ENCODE measurements at regions not wholly inside any gene's neighbourhood (a gene's known extent, or its start where the extent isn't known, plus 50 kb on each side); places are given as distances from the start of the nearest gene placed in this dataset.

- no peaks in the 10 kb centered on the region for H3K4me1 Mint-ChIP-seq
- ChIA-PET CTCF (no interaction called here), POLR2A (no interaction called here)
- H3K27ac ChIP-seq (ENCODE audit: low read length in 2 of 2): no peak overlapping the region
- H3K27ac Mint-ChIP-seq: no peak overlapping the region
- no peaks in the 10 kb centered on the region for H3K27me3 Mint-ChIP-seq
- no peaks in the 10 kb centered on the region for H3K4me1 ChIP-seq (ENCODE audit: control insufficient read depth in 2 of 2, insufficient read depth in 2 of 2, low read length in 2 of 2)
- peaks cover 0 to 5% (median 0%) of the 10 kb centered on the region in 3 donors for H3K9me3 ChIP-seq (ENCODE audit: control extremely low read depth in 1 of 3, control insufficient read depth in 2 of 3, insufficient read depth in 1 of 3, low read length in 2 of 3)
- H3K4me3 Mint-ChIP-seq: no peak overlapping the region
- no peaks in the 10 kb centered on the region for H3K27me3 ChIP-seq (replicated peaks in 1 of 4; ENCODE audit: control extremely low read depth in 1 of 4, control insufficient read depth in 3 of 4, insufficient read depth in 4 of 4, low read length in 3 of 4)
- no peak overlapping the region for H3K4me2 ChIP-seq (replicated peaks; ENCODE audit: low read depth, low read length, poor library complexity, severe bottlenecking)
- no peak overlapping the region for H3K9ac ChIP-seq (ENCODE audit: low read length)
- TF ChIP-seq CTCF (IDR thresholded peaks at IDR 0.05): no peak
- ATAC-seq (ENCODE audit: low read depth) (no peak), DNase-seq (no peak)
- H3K79me2 ChIP-seq (ENCODE audit: control insufficient read depth, insufficient read depth, low read length): no peaks in the 10 kb centered on the region
- intact Hi-C loops (cut with micrococcal nuclease): no loop called here
- no peak overlapping the region for H2AFZ ChIP-seq (ENCODE audit: insufficient read depth, low read depth, low read length, poor library complexity, severe bottlenecking)
- no peak overlapping the region for H3K4me3 ChIP-seq (ENCODE audit: control extremely low read depth in 1 of 5, extremely low read depth in 1 of 5, insufficient read depth in 1 of 5, low read depth in 2 of 5, low read length in 4 of 5)
- H4K20me1 ChIP-seq (ENCODE audit: control insufficient read depth, insufficient read depth, low read length, poor library complexity, severe bottlenecking): no peaks in the 10 kb centered on the region
- H3K36me3 ChIP-seq (replicated peaks in 1 of 2; ENCODE audit: control extremely low read depth in 1 of 2, control insufficient read depth in 1 of 2, extremely low read depth in 1 of 2, insufficient read depth in 2 of 2, low read length in 1 of 2): no peaks in the 10 kb centered on the region
- H3K9me3 Mint-ChIP-seq (ENCODE audit: insufficient read depth): peaks cover 9% of the 10 kb centered on the region
- WGBS (ENCODE audit: insufficient coverage): no CpG with 5 or more reads among the region's 1 CpG
These were observed 431.2 kb upstream of the GYPC start for GRCh38 chr2:126224776-126225175.

GRCh38 chr2:126227250-126227649 lies 428.7 kb upstream of the GYPC start:
- no peak overlapping the region for H3K9ac ChIP-seq (ENCODE audit: low read length)
- Mint-ChIP-seq H3K9me3 (ENCODE audit: insufficient read depth) (peaks cover 9% of the 10 kb centered on the region), H3K27ac (no peak overlapping the region), H3K4me1 (no peaks in the 10 kb centered on the region), H3K4me3 (no peak overlapping the region), H3K27me3 (no peaks in the 10 kb centered on the region)
- ChIA-PET CTCF (no interaction called here), POLR2A (no interaction called here)
- H3K79me2 ChIP-seq (ENCODE audit: control insufficient read depth, insufficient read depth, low read length): no peaks in the 10 kb centered on the region
- DNase-seq: no peak
- no peak for TF ChIP-seq EZH2 (IDR thresholded peaks at IDR 0.05; ENCODE audit: borderline replicate concordance, insufficient read depth, low read depth, low read length, poor library complexity, severe bottlenecking)
- TF ChIP-seq CTCF (IDR thresholded peaks at IDR 0.05): no peak
- no peak overlapping the region for H3K4me2 ChIP-seq (replicated peaks; ENCODE audit: low read depth, low read length, poor library complexity, severe bottlenecking)
- no peak overlapping the region for H3K4me3 ChIP-seq (ENCODE audit: control extremely low read depth in 1 of 5, extremely low read depth in 1 of 5, insufficient read depth in 1 of 5, low read depth in 2 of 5, low read length in 4 of 5)
- no peaks in the 10 kb centered on the region for H3K4me1 ChIP-seq (ENCODE audit: control insufficient read depth in 2 of 2, insufficient read depth in 2 of 2, low read length in 2 of 2)
- H4K20me1 ChIP-seq (ENCODE audit: control insufficient read depth, insufficient read depth, low read length, poor library complexity, severe bottlenecking): no peaks in the 10 kb centered on the region
- intact Hi-C loops (cut with micrococcal nuclease): no loop called here
- H2AFZ ChIP-seq (ENCODE audit: insufficient read depth, low read depth, low read length, poor library complexity, severe bottlenecking): no peak overlapping the region
- H3K36me3 ChIP-seq (replicated peaks in 1 of 2; ENCODE audit: control extremely low read depth in 1 of 2, control insufficient read depth in 1 of 2, extremely low read depth in 1 of 2, insufficient read depth in 2 of 2, low read length in 1 of 2): no peaks in the 10 kb centered on the region
- WGBS (ENCODE audit: insufficient coverage): no CpG with 5 or more reads among the region's 1 CpG
- H3K27ac ChIP-seq (ENCODE audit: low read length in 2 of 2): no peak overlapping the region
- ATAC-seq (ENCODE audit: low read depth): no peak
- H3K27me3 ChIP-seq (replicated peaks in 1 of 4; ENCODE audit: control extremely low read depth in 1 of 4, control insufficient read depth in 3 of 4, insufficient read depth in 4 of 4, low read length in 3 of 4): no peaks in the 10 kb centered on the region
- peaks cover 0 to 5% (median 0%) of the 10 kb centered on the region in 3 donors for H3K9me3 ChIP-seq (ENCODE audit: control extremely low read depth in 1 of 3, control insufficient read depth in 2 of 3, insufficient read depth in 1 of 3, low read length in 2 of 3)
